HG03045 (cell line): ENCODE measurements at regions not wholly inside any gene's neighbourhood (a gene's known extent, or its start where the extent isn't known, plus 50 kb on each side); places are given as distances from the start of the nearest gene placed in this dataset.

ENCODE experiments used
- ATAC-seq: cut with Tn5 transposase; IDR thresholded peaks from one replicate; pipeline ENCODE4 v1.9.1; 2021; ENCODE audit warnings: mild to moderate bottlenecking, moderate library complexity; ENCODE audit not compliant: unreplicated experiment

DNA sequence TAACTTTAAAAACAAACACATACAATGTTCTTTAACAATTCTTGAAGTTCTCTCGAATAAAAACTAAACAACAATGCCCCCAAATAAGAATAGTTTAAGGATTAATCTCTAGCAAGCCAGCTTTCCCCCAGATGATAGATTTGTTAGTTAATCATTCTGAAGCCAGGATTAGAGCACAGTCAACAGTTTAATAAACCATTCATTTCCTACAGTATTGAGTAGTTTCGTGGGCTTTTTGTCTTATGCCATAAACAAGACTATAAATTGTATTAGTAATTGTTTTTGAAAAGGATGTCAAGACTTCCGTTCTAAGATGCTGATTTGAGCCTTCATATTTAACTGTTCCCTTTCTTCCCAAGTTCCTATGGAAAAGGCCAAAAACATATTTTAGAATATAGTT is 136.6 kb downstream of the PIK3R1 start:
- ATAC-seq = no peak

DNA sequence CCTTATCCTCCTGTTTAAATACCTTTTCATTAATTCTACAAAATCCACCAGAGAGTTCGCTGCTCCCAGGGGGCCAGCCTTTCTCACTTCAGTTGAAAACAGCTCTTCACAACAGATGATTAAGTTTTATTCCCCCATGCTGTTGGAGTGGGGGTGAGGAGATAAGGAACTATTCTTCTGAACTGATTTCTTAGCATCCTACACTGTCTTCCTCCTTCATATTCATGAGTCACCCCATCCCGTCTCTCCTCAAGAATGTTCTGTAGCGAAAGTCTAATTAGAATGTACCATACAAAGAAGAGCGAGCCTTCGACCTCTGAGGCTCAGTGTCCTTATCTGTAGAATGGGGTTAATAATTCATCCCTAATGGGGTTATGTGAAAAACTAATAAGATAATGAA is 138.0 kb downstream of the PIK3R1 start:
- ATAC-seq = no peak

DNA sequence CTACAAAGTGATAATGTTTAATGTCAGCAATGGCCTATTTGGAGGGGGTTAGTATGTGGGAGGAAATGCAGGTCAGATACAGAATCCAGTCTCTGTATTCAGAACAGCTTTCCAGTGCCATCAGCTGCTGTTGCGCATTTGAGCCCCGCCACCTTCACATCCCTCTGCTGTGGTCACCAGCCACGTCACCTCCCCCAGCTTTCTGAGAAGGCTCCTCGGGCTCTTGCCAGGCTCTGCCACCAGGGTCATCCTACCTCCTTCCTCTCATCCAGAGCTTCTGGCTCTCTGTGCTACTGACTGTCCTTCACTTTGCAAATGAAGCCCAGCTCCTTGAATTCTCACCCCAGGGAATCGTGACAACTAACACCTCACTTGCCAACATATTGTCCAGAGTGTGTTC is 138.8 kb downstream of the PIK3R1 start:
- ATAC-seq = no peak

GRCh38 chr5:68356216-68356615 is 140.7 kb downstream of the PIK3R1 start:
- ATAC-seq = no peak

DNA sequence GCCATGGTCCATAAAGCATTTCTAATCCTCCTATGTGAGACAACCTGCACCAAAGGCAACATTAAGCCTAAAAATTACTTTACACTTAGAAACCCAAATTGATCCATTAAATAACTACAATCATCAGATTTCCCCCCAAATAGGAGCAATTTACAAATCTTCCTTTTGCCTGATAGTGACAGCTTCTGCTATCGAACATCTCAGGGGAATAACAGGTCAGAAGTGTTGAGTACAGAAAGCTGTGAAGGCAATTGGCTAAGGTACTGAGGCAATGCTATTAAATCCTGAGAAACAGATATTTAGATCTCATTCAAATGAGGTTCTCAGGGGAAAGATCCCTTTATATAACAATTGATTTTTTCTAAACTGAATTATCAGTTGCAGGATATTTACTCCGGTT is 141.1 kb downstream of the PIK3R1 start:
- ATAC-seq = no peak

GRCh38 chr5:68359699-68360098 is 144.1 kb downstream of the PIK3R1 start:
- ATAC-seq = no peak

- no peak for ATAC-seq
These were observed 146.8 kb downstream of the PIK3R1 start for GRCh38 chr5:68362331-68362730.

DNA sequence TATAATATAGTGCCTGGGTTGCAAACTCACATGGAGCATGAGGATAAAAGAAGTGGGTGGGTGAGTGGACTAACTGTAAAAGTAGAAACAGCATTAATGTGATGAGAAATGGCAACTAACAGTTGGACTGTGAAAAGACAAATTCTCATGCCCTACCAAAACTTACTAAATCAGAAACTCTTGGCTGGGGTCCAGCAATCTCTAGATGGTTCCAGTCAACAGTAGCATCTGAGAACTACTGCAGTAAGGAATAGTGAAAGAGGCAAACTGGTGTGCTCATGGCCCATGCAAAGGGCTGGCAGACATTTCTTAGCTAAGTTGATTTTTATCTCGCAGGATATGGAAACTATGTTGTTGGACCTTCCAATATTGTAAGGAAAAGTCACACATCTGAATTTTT is 150.3 kb downstream of the PIK3R1 start:
- ATAC-seq = no peak

- no peak for ATAC-seq
These were observed 151.7 kb downstream of the PIK3R1 start for GRCh38 chr5:68367287-68367686.

DNA sequence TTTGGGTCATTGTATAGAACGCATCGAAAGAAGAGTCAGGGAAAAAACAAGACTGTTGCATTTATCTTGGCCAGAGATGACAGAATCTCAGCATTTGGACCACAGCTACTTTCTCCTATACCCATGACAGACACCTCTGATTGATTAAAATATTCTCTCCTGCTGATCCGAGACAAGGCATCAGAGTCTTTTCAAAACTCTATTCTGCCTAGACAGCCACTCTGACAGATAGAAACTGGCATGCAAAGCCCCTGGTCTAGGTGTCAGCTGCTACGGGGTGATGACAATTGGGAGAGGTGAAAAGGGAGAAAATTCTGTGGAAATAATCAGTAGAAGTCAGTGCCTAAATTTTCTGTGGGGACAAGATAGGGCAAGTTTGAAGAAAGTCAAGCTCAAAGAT is 152.2 kb downstream of the PIK3R1 start:
- ATAC-seq = no peak

DNA sequence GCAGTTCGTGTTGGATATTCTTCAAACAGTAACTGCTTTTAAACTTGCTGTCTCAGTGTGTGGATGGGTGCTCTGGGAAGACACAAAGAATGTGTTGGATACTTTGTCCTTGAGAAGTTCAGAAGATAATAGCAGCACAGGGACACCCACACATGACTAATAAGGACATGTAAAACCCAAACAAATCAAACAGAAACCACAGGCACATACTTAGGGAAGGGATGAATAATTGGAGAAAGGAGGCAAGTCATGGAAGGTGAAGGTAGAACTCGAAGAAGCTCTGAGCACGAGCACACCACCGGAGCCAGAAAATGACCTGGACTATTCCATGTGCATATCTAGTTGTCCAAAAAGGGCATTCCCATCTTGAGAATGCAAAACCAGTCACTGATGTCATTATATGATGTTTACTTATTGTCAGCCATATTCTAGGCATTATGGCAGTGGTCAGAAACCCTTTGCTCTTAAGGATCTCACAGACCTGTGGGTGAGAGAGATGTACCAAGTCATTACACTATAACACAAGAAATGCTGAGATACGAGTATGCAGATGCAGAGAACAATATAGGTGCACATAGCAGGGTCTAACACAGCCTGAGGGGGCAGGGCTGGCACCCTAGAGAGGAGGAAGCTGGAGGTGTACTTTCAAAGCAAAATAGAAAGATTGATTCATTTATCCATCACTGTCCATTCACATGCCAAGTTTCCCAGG is 152.9 kb downstream of the PIK3R1 start:
- ATAC-seq = no peak

DNA sequence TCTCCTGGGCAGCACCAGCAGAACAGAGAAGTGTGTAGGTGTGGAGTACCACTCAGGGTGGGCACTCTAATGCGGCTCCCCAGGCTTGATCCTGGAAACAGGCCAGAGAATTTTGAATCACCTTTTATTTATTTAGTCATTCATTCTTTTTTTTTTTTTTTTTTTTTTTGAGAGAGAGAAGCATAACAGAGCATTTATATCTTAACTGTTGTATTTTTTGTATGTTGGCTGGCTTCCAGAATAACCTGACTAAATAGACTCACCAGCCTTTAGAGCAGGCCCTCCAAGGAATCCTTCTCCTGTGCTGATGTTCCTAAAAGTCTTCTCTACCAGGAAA is 153.4 kb downstream of the PIK3R1 start:
- ATAC-seq = no peak

- ATAC-seq = peak; percentile 72
These were observed 154.0 kb downstream of the PIK3R1 start for GRCh38 chr5:68369457-68370125.

GRCh38 chr5:68370196-68370595 is 154.6 kb downstream of the PIK3R1 start:
- no peak for ATAC-seq

- no peak for ATAC-seq
These were observed 156.1 kb downstream of the PIK3R1 start for GRCh38 chr5:68371607-68372006.

DNA sequence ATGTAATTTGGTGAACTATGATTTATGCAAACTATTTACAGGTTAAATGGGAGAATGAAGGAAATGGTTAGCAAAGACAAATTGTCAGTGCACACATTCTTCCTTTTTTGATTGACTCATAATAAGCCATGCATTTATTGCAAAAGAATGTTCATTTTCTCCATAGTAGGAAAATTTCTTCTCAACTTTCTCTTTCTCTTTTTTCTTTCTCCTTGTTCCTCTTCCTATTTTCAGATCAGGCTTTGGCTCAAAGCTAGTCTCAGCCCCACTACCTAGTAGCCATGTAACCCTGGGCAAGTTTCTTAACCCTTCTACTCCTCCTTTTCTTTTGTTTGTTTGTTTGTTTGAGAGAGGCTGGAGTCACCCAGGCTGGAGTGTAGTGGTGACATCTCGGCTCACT is 156.6 kb downstream of the PIK3R1 start:
- ATAC-seq = no peak

DNA sequence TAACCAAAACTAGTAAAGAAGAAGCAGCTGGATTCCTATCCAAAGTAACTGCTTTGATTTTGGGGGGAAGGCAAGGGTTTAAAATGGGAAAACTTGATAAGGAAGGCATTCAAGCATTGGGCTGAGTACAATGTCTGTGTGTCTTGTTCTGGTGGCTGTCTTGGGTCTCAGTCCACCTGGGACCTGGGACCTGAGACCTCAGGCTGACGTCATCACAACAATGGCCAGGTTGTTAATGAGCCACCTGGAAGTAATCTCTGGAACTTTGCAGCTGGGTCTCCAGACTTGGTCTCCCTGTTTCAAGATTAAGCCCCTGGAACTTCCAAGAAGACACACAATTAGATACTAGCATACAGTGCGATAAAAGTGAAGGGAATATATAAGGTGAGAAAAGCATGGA is 157.5 kb downstream of the PIK3R1 start:
- ATAC-seq = no peak

DNA sequence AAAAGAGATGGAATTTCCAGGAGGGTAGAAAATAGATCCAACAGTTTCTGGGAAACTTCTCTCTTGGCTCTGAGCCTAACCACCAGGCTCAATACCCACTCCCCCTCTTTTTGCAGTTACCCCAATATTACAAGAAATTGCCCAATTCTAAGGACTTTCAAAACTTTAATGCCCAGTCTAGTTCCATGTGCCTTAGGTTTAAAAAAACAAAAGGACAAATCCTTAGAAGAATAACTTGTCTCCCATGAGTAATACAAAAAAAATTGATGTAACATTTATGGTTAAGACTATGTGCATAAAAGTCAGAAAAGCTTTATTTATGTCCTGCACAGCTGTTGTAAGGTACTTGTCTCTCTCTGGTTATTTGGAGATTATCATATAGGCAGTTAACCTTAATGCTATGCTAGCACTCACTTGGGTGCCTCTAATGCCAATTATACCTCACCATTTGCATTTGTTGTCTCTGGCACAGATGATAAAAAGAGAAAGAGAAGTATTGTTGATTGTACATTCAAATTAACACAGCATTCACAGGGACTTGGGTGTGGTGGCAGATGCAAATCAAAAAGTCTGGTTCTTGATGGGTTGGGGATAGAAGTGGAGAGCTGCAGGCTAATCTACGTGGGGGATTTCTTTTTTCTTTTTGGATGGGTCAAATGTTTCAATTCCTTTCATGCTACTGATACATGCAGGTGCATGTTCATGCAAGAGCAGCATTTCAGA is 159.4 kb downstream of the PIK3R1 start:
- ATAC-seq = peak; percentile 46

- no peak for ATAC-seq
These were observed 160.0 kb downstream of the PIK3R1 start for GRCh38 chr5:68375540-68375939.

- ATAC-seq = no peak
These were observed 161.4 kb downstream of the PIK3R1 start for GRCh38 chr5:68376935-68377334.

- no peak for ATAC-seq
These were observed 162.2 kb downstream of the PIK3R1 start for GRCh38 chr5:68377733-68378132.

DNA sequence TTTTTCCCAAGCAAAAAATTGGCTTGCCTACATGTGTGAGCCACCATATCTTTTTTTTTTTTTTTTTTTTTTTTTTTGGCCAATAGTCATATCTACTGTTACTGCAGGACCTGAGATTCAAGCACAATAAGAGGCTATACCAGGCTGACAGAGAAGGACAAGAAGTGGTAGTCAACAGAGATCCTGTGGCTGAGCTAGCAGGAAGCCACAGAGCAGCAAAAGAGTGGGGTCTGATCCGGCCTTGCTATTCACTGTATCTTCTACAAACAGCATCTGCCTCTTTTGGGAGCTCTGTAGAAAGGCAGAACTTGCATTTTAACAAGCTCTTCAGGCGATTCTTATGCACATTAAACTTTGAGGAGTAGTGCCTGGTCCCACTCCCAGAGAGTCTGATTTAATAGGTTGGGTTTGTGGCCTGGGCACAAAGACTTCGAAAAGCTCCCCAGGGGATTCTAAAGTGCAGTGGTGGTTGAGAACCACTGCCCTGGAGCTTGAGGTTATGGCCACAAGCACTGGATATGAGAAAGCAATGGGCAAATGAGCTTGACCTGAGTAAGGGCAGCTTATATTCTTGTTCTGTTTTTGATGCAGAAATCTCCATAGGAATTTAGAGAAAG is 162.8 kb downstream of the PIK3R1 start:
- peak; percentile 54 for ATAC-seq
